Activated naive CD8-positive, alpha-beta T cell (primary cell): ENCODE measurements at regions not wholly inside any gene's neighbourhood (a gene's known extent, or its start where the extent isn't known, plus 50 kb on each side); places are given as distances from the start of the nearest gene placed in this dataset.

Source experiments
- H3K27ac Mint-ChIP-seq: one replicate; pipeline ENCODE4 v1.8.0; 2021; ENCODE audit warnings: mixed read lengths
- H3K27me3 Mint-ChIP-seq: one replicate; pipeline ENCODE4 v1.8.0; 2021; ENCODE audit warnings: mixed read lengths
- H3K36me3 Mint-ChIP-seq: one replicate; pipeline ENCODE4 v1.8.0; 2021; ENCODE audit warnings: mixed read lengths
- H3K4me1 Mint-ChIP-seq: one replicate; pipeline ENCODE4 v1.8.0; 2021; ENCODE audit warnings: low read depth, mixed read lengths
- H3K4me3 Mint-ChIP-seq: one replicate; pipeline ENCODE4 v1.8.0; 2021; ENCODE audit warnings: mild to moderate bottlenecking, mixed read lengths
- H3K9me3 Mint-ChIP-seq: one replicate; pipeline ENCODE4 v1.8.0; 2021; ENCODE audit warnings: low read depth, mixed read lengths

GRCh38 chr5:141783005-141783946 lies 94.9 kb downstream of the PCDH1 start:
- no peak overlapping the region for H3K4me3 Mint-ChIP-seq
- H3K9me3 Mint-ChIP-seq = no peaks in the 10 kb centered on the region
- H3K27me3 Mint-ChIP-seq = peaks cover 8% of the 10 kb centered on the region
- H3K27ac Mint-ChIP-seq = no peak overlapping the region
- H3K4me1 Mint-ChIP-seq = no peaks in the 10 kb centered on the region
- no peaks in the 10 kb centered on the region for H3K36me3 Mint-ChIP-seq

- no peaks in the 10 kb centered on the region for H3K36me3 Mint-ChIP-seq
- peaks cover 4% of the 10 kb centered on the region for H3K27me3 Mint-ChIP-seq
- H3K4me3 Mint-ChIP-seq = no peak overlapping the region
- no peaks in the 10 kb centered on the region for H3K9me3 Mint-ChIP-seq
- no peak overlapping the region for H3K27ac Mint-ChIP-seq
- no peaks in the 10 kb centered on the region for H3K4me1 Mint-ChIP-seq
These were observed 96.3 kb downstream of the PCDH1 start for GRCh38 chr5:141781910-141782309.

GRCh38 chr5:141780952-141781781 lies 97.0 kb downstream of the PCDH1 start:
- no peaks in the 10 kb centered on the region for H3K9me3 Mint-ChIP-seq
- H3K4me1 Mint-ChIP-seq = no peaks in the 10 kb centered on the region
- no peaks in the 10 kb centered on the region for H3K36me3 Mint-ChIP-seq
- no peak overlapping the region for H3K27ac Mint-ChIP-seq
- H3K27me3 Mint-ChIP-seq = peaks cover 4% of the 10 kb centered on the region
- H3K4me3 Mint-ChIP-seq = no peak overlapping the region

GRCh38 chr5:141780240-141780951 lies 97.8 kb downstream of the PCDH1 start:
- no peaks in the 10 kb centered on the region for H3K36me3 Mint-ChIP-seq
- no peaks in the 10 kb centered on the region for H3K9me3 Mint-ChIP-seq
- no peak overlapping the region for H3K27ac Mint-ChIP-seq
- no peak overlapping the region for H3K4me3 Mint-ChIP-seq
- peaks cover 4% of the 10 kb centered on the region for H3K27me3 Mint-ChIP-seq
- no peaks in the 10 kb centered on the region for H3K4me1 Mint-ChIP-seq

- Mint-ChIP-seq H3K9me3 (no peaks in the 10 kb centered on the region), H3K27ac (no peak overlapping the region), H3K4me3 (no peak overlapping the region), H3K4me1 (no peaks in the 10 kb centered on the region), H3K27me3 (peaks cover 4% of the 10 kb centered on the region), H3K36me3 (no peaks in the 10 kb centered on the region)
These were observed 97.5 kb upstream of the ARAP3 start for GRCh38 chr5:141779503-141779973.

GRCh38 chr5:141778683-141779082 lies 96.7 kb upstream of the ARAP3 start:
- H3K27me3 Mint-ChIP-seq = peaks cover 4% of the 10 kb centered on the region
- no peak overlapping the region for H3K4me3 Mint-ChIP-seq
- H3K9me3 Mint-ChIP-seq = no peaks in the 10 kb centered on the region
- H3K36me3 Mint-ChIP-seq = no peaks in the 10 kb centered on the region
- no peak overlapping the region for H3K27ac Mint-ChIP-seq
- H3K4me1 Mint-ChIP-seq = no peaks in the 10 kb centered on the region

GRCh38 chr5:141778206-141778605 lies 96.2 kb upstream of the ARAP3 start:
- Mint-ChIP-seq H3K27ac (no peak overlapping the region), H3K4me1 (no peaks in the 10 kb centered on the region), H3K27me3 (peaks cover 4% of the 10 kb centered on the region), H3K36me3 (no peaks in the 10 kb centered on the region), H3K4me3 (no peak overlapping the region), H3K9me3 (no peaks in the 10 kb centered on the region)

- H3K9me3 Mint-ChIP-seq = no peaks in the 10 kb centered on the region
- H3K4me3 Mint-ChIP-seq = no peak overlapping the region
- H3K27me3 Mint-ChIP-seq = peaks cover 4% of the 10 kb centered on the region
- no peak overlapping the region for H3K27ac Mint-ChIP-seq
- H3K36me3 Mint-ChIP-seq = no peaks in the 10 kb centered on the region
- H3K4me1 Mint-ChIP-seq = no peaks in the 10 kb centered on the region
These were observed 95.7 kb upstream of the ARAP3 start for GRCh38 chr5:141777711-141778110.

- no peaks in the 10 kb centered on the region for H3K9me3 Mint-ChIP-seq
- H3K4me1 Mint-ChIP-seq = no peaks in the 10 kb centered on the region
- no peaks in the 10 kb centered on the region for H3K27me3 Mint-ChIP-seq
- H3K4me3 Mint-ChIP-seq = no peak overlapping the region
- no peaks in the 10 kb centered on the region for H3K36me3 Mint-ChIP-seq
- no peak overlapping the region for H3K27ac Mint-ChIP-seq
These were observed 95.1 kb upstream of the ARAP3 start for GRCh38 chr5:141777130-141777529.

GRCh38 chr5:141773779-141774562 lies 91.9 kb upstream of the ARAP3 start:
- H3K36me3 Mint-ChIP-seq = no peaks in the 10 kb centered on the region
- H3K4me1 Mint-ChIP-seq = no peaks in the 10 kb centered on the region
- H3K27ac Mint-ChIP-seq = no peak overlapping the region
- H3K4me3 Mint-ChIP-seq = no peak overlapping the region
- H3K9me3 Mint-ChIP-seq = no peaks in the 10 kb centered on the region
- H3K27me3 Mint-ChIP-seq = no peaks in the 10 kb centered on the region

GRCh38 chr5:141772281-141772680 lies 90.3 kb upstream of the ARAP3 start:
- no peak overlapping the region for H3K4me3 Mint-ChIP-seq
- no peak overlapping the region for H3K27ac Mint-ChIP-seq
- peaks cover 4% of the 10 kb centered on the region for H3K36me3 Mint-ChIP-seq
- no peaks in the 10 kb centered on the region for H3K27me3 Mint-ChIP-seq
- H3K9me3 Mint-ChIP-seq = peaks cover 4% of the 10 kb centered on the region
- H3K4me1 Mint-ChIP-seq = no peaks in the 10 kb centered on the region

- Mint-ChIP-seq H3K27ac (no peak overlapping the region), H3K9me3 (peaks cover 4% of the 10 kb centered on the region), H3K4me3 (no peak overlapping the region), H3K36me3 (peaks cover 4% of the 10 kb centered on the region), H3K27me3 (no peaks in the 10 kb centered on the region), H3K4me1 (no peaks in the 10 kb centered on the region)
These were observed 89.5 kb upstream of the ARAP3 start for GRCh38 chr5:141771562-141771961.

- Mint-ChIP-seq H3K4me3 (no peak overlapping the region), H3K4me1 (no peaks in the 10 kb centered on the region), H3K27me3 (no peaks in the 10 kb centered on the region), H3K36me3 (peaks cover 4% of the 10 kb centered on the region), H3K27ac (no peak overlapping the region), H3K9me3 (peaks cover 4% of the 10 kb centered on the region)
These were observed 89.0 kb upstream of the ARAP3 start for GRCh38 chr5:141771031-141771430.

- Mint-ChIP-seq H3K27me3 (no peaks in the 10 kb centered on the region), H3K36me3 (peaks cover 4% of the 10 kb centered on the region), H3K9me3 (peaks cover 4% of the 10 kb centered on the region), H3K4me1 (no peaks in the 10 kb centered on the region), H3K4me3 (no peak overlapping the region), H3K27ac (no peak overlapping the region)
These were observed 87.6 kb upstream of the ARAP3 start for GRCh38 chr5:141769671-141770070.
